ENCODE measurements at regions not wholly inside any gene's neighbourhood (a gene's known extent, or its start where the extent isn't known, plus 50 kb on each side); places are given as distances from the start of the nearest gene placed in this dataset.

- H3K27ac Mint-ChIP-seq, result no peak overlapping the region
- no peaks in the 10 kb centered on the region for H3K27me3 Mint-ChIP-seq (ENCODE audit: insufficient read depth)
- H3K36me3 Mint-ChIP-seq (ENCODE audit: low read depth), result no peaks in the 10 kb centered on the region
- H3K9me3 ChIP-seq (ENCODE audit: control insufficient read depth, low read length), result peaks cover 6% of the 10 kb centered on the region
- no peaks in the 10 kb centered on the region for H3K27me3 ChIP-seq (ENCODE audit: control insufficient read depth, insufficient read depth, low read length, poor library complexity, severe bottlenecking)
- H3K4me1 Mint-ChIP-seq, result peaks cover 14% of the 10 kb centered on the region
- no peak for TF ChIP-seq CTCF (conservative IDR thresholded peaks at IDR 0.05)
- H3K9me3 Mint-ChIP-seq, result peaks cover 6% of the 10 kb centered on the region
- WGBS, 2 experiments (ENCODE audit: insufficient coverage in 1 of 2, insufficient read length in 1 of 2), result 90 to 94% methylated on average over 4 of the region's 4 CpGs
- H3K9ac ChIP-seq (ENCODE audit: extremely low read depth, low read length, poor library complexity, severe bottlenecking), result no peak overlapping the region
- H3K4me3 ChIP-seq (ENCODE audit: low read length), result no peak overlapping the region
- no peak for DNase-seq
- no peaks in the 10 kb centered on the region for H3K36me3 ChIP-seq (ENCODE audit: control insufficient read depth, insufficient read depth, low read length)
- no peaks in the 10 kb centered on the region for H3K4me1 ChIP-seq (ENCODE audit: control insufficient read depth, insufficient read depth, low read length)
- no peak overlapping the region for H3K27ac ChIP-seq (ENCODE audit: low read depth, low read length)
- H3K4me3 Mint-ChIP-seq, result no peak overlapping the region
These were observed 915.2 kb downstream of the TFAP2A start for GRCh38 chr6:9499709-9500108.

GRCh38 chr6:9496837-9497236, 918.0 kb downstream of the TFAP2A start:
- no peak overlapping the region for H3K27ac ChIP-seq (ENCODE audit: low read depth, low read length)
- no peaks in the 10 kb centered on the region for H3K27me3 ChIP-seq (ENCODE audit: control insufficient read depth, insufficient read depth, low read length, poor library complexity, severe bottlenecking)
- H3K9me3 ChIP-seq (ENCODE audit: control insufficient read depth, low read length), result peaks cover 6% of the 10 kb centered on the region
- Mint-ChIP-seq H3K27me3 (ENCODE audit: insufficient read depth) (no peaks in the 10 kb centered on the region), H3K4me3 (no peak overlapping the region), H3K36me3 (ENCODE audit: low read depth) (no peaks in the 10 kb centered on the region), H3K4me1 (peaks cover 14% of the 10 kb centered on the region), H3K9me3 (peaks cover 7% of the 10 kb centered on the region), H3K27ac (no peak overlapping the region)
- no peak overlapping the region for H3K4me3 ChIP-seq (ENCODE audit: low read length)
- H3K36me3 ChIP-seq (ENCODE audit: control insufficient read depth, insufficient read depth, low read length), result no peaks in the 10 kb centered on the region
- no peak for TF ChIP-seq CTCF (conservative IDR thresholded peaks at IDR 0.05)
- 92 to 95% methylated on average over 2 to 5 of the region's 6 CpGs for WGBS, 2 experiments (ENCODE audit: insufficient coverage in 1 of 2, insufficient read length in 1 of 2)
- DNase-seq, result no peak
- H3K4me1 ChIP-seq (ENCODE audit: control insufficient read depth, insufficient read depth, low read length), result peaks cover 4% of the 10 kb centered on the region
- H3K9ac ChIP-seq (ENCODE audit: extremely low read depth, low read length, poor library complexity, severe bottlenecking), result no peak overlapping the region

GRCh38 chr6:9494864-9495263, 920.0 kb downstream of the TFAP2A start:
- no peaks in the 10 kb centered on the region for H3K27me3 ChIP-seq (ENCODE audit: control insufficient read depth, insufficient read depth, low read length, poor library complexity, severe bottlenecking)
- no peaks in the 10 kb centered on the region for H3K36me3 ChIP-seq (ENCODE audit: control insufficient read depth, insufficient read depth, low read length)
- H3K4me3 Mint-ChIP-seq, result no peak overlapping the region
- no peak overlapping the region for H3K27ac ChIP-seq (ENCODE audit: low read depth, low read length)
- H3K27ac Mint-ChIP-seq, result no peak overlapping the region
- H3K4me1 Mint-ChIP-seq, result peaks cover 14% of the 10 kb centered on the region
- H3K9me3 ChIP-seq (ENCODE audit: control insufficient read depth, low read length), result peaks cover 6% of the 10 kb centered on the region
- H3K27me3 Mint-ChIP-seq (ENCODE audit: insufficient read depth), result no peaks in the 10 kb centered on the region
- no peak overlapping the region for H3K4me3 ChIP-seq (ENCODE audit: low read length)
- peaks cover 7% of the 10 kb centered on the region for H3K9me3 Mint-ChIP-seq
- peaks cover 4% of the 10 kb centered on the region for H3K4me1 ChIP-seq (ENCODE audit: control insufficient read depth, insufficient read depth, low read length)
- 83 to 87% methylated on average over 1 of the region's 1 CpG for WGBS, 2 experiments (ENCODE audit: insufficient coverage in 1 of 2, insufficient read length in 1 of 2)
- no peaks in the 10 kb centered on the region for H3K36me3 Mint-ChIP-seq (ENCODE audit: low read depth)
- DNase-seq, result no peak
- H3K9ac ChIP-seq (ENCODE audit: extremely low read depth, low read length, poor library complexity, severe bottlenecking), result no peak overlapping the region
- no peak for TF ChIP-seq CTCF (conservative IDR thresholded peaks at IDR 0.05)

All from endodermal cell (in vitro differentiated cells).